HCT116 (cell line): ENCODE measurements at regions not wholly inside any gene's neighbourhood (a gene's known extent, or its start where the extent isn't known, plus 50 kb on each side); places are given as distances from the start of the nearest gene placed in this dataset.

Source experiments
- ATAC-seq: fragments of 200-7000 bp; cut with Tn5 transposase; 2 replicates; pipeline ENCODE4 v1.9.1; 2020; ENCODE audit warnings: mild to moderate bottlenecking, moderate library complexity
- BruUV-seq: library from RNA; stranded (reverse); fragments of 400-500 nt; replicated peaks from 2 replicates; lab custom pipeline; 2021; lab: Mats Ljungman, UMichigan
- CTCF ChIA-PET: fragments of 300-600 bp; sonication (Branson Sonifier 250); formaldehyde crosslinking; loops from one replicate; lab custom pipeline; 2021; ENCODE audit warnings: antibody characterized with exemption; lab: Charles Lee
- POLR2A ChIA-PET: fragments of 300-600, 350-600 bp; sonication (Branson Sonifier 250); formaldehyde crosslinking; loops from one replicate; lab custom pipeline; 2021; ENCODE audit warnings: antibody characterized with exemption; lab: Charles Lee
- RAD21 ChIA-PET, 2 experiments: fragments of 300-600 bp; sonication (Branson Sonifier 250); formaldehyde crosslinking; loops; one replicate each; lab custom pipeline; 2023; ENCODE audit warnings: low total read pairs in 2 of 2; ENCODE audit not compliant: uncharacterized antibody in 2 of 2, unreplicated experiment in 2 of 2, low non-redundant PET in 1 of 2; lab: Charles Lee
- DNase-seq: peaks from one replicate; pipeline ENCODE4 v3.0.0-alpha.2; 2010; ENCODE audit warnings: low read depth, low spot score
- H2AFZ ChIP-seq: fragments of 200-600 bp; shearing (Covaris generic), sonication (generic); 2 replicates; pipeline ENCODE4 v1.6.1; 2017; ENCODE audit warnings: low read depth, mixed run types, mixed read lengths, antibody characterized with exemption, low read length; ENCODE audit not compliant: poor library complexity, severe bottlenecking
- H3K27ac ChIP-seq: 2 replicates; pipeline ENCODE4 v1.5.1; 2012; ENCODE audit warnings: low read depth, low read length
- H3K27me3 ChIP-seq: fragments of 200-600 bp; sonication (generic); 2 replicates; pipeline ENCODE4 v1.6.1; 2016; ENCODE audit warnings: mixed run types, low read length, mixed read lengths; ENCODE audit not compliant: insufficient read depth
- H3K36me3 ChIP-seq, 2 experiments: fragments of 200-500 bp in 1 of 2; fragments of 200-600 bp in 1 of 2; sonication (Bioruptor generic) in 1 of 2; sonication (generic) in 1 of 2; 2 replicates each; pipeline versions ENCODE4 v1.5.1 to v1.6.1; 2014 to 2016; ENCODE audit warnings: low read length in 2 of 2, inconsistent platforms in 1 of 2, mixed read lengths in 1 of 2, mixed run types in 1 of 2; ENCODE audit not compliant: insufficient read depth in 2 of 2, control insufficient read depth in 1 of 2
- H3K4me1 ChIP-seq, 2 experiments: fragments of 200-600 bp in 1 of 2; sonication (generic) in 1 of 2; 2 replicates each; pipeline versions ENCODE4 v1.5.1 to v1.6.1; 2012 to 2017; ENCODE audit warnings: low read length in 2 of 2, inconsistent platforms in 1 of 2, mild to moderate bottlenecking in 1 of 2, mixed read lengths in 1 of 2, mixed run types in 1 of 2, moderate library complexity in 1 of 2; ENCODE audit not compliant: insufficient read depth in 2 of 2, control insufficient read depth in 1 of 2
- H3K4me2 ChIP-seq: fragments of 200-600 bp; sonication (generic); 2 replicates; pipeline ENCODE4 v1.6.1; 2017; ENCODE audit warnings: mixed run types, low read length, mixed read lengths
- H3K4me3 ChIP-seq, 2 experiments: fragments of 200-600 bp in 1 of 2; sonication (generic) in 1 of 2; replicated peaks in 1 of 2; 2 replicates each; pipeline ENCODE4 v1.5.1; 2011 to 2016; ENCODE audit warnings: low read length in 2 of 2, control low read depth in 1 of 2, low read depth in 1 of 2, mild to moderate bottlenecking in 1 of 2, mixed read lengths in 1 of 2, mixed run types in 1 of 2
- H3K79me2 ChIP-seq: fragments of 200-600 bp; sonication (generic); 2 replicates; pipeline ENCODE4 v1.6.1; 2017; ENCODE audit warnings: mild to moderate bottlenecking, mixed run types, low read length, moderate library complexity, mixed read lengths; ENCODE audit not compliant: insufficient read depth
- H3K9ac ChIP-seq: fragments of 200-600 bp; sonication (generic); 2 replicates; pipeline ENCODE4 v1.6.1; 2016; ENCODE audit warnings: low read length, mixed read lengths
- H3K9me2 ChIP-seq: fragments of 200-600 bp; sonication (generic), shearing (Covaris generic); 2 replicates; pipeline ENCODE4 v1.6.1; 2017; ENCODE audit warnings: mixed run types, mild to moderate bottlenecking, moderate library complexity; ENCODE audit not compliant: insufficient read depth
- H3K9me3 ChIP-seq, 2 experiments: fragments of 200-500 bp in 1 of 2; fragments of 200-600 bp in 1 of 2; sonication (Bioruptor generic) in 1 of 2; sonication (generic) in 1 of 2; 2 replicates each; pipeline ENCODE4 v1.6.1; 2014 to 2017; ENCODE audit warnings: low read length in 2 of 2, mixed read lengths in 2 of 2, inconsistent platforms in 1 of 2, low read depth in 1 of 2, mild to moderate bottlenecking in 1 of 2, mixed run types in 1 of 2, moderate library complexity in 1 of 2; ENCODE audit not compliant: control insufficient read depth in 1 of 2, insufficient read depth in 1 of 2
- H4K20me1 ChIP-seq: fragments of 200-600 bp; sonication (generic), shearing (Covaris generic); 2 replicates; pipeline ENCODE4 v1.6.1; 2017; ENCODE audit warnings: mixed run types, mild to moderate bottlenecking, moderate library complexity; ENCODE audit not compliant: insufficient read depth
- ATF3 ChIP-seq: IDR thresholded peaks from 2 replicates; pipeline ENCODE4 v1.6.1; 2012
- CTCF ChIP-seq, 3 experiments: fragments of 200-600 bp in 1 of 3; sonication (generic) in 1 of 3; IDR thresholded peaks in 2 of 3; conservative IDR thresholded peaks in 1 of 3; 2 replicates each; pipeline ENCODE4 v1.5.1; 2012 to 2017; ENCODE audit warnings: low read depth in 2 of 3, low read length in 2 of 3, antibody characterized with exemption in 1 of 3, borderline replicate concordance in 1 of 3, control low read depth in 1 of 3, mild to moderate bottlenecking in 1 of 3, mixed read lengths in 1 of 3, mixed run types in 1 of 3, moderate library complexity in 1 of 3; ENCODE audit not compliant: insufficient read depth in 1 of 3
- EGR1 ChIP-seq: IDR thresholded peaks from 2 replicates; pipeline ENCODE4 v1.6.1; 2012; ENCODE audit warnings: low read depth
- ELF1 ChIP-seq: IDR thresholded peaks from 2 replicates; pipeline ENCODE4 v1.6.1; 2012; ENCODE audit warnings: low read depth, borderline replicate concordance
- JUND ChIP-seq: IDR thresholded peaks from 2 replicates; pipeline ENCODE4 v1.6.1; 2012
- RAD21 ChIP-seq: IDR thresholded peaks from 2 replicates; pipeline ENCODE4 v1.6.1; 2012; ENCODE audit warnings: low read depth, mild to moderate bottlenecking
- REST ChIP-seq: IDR thresholded peaks from 2 replicates; pipeline ENCODE4 v1.6.1; 2012; ENCODE audit warnings: low read depth
- ZBTB33 ChIP-seq: IDR thresholded peaks from 2 replicates; pipeline ENCODE4 v1.6.1; 2011; ENCODE audit warnings: mild to moderate bottlenecking, low read length, moderate library complexity; ENCODE audit not compliant: insufficient replicate concordance; ENCODE audit errors: extremely low read depth
- intact Hi-C: fragments of 100-400 bp; cut with micrococcal nuclease; formaldehyde crosslinking; loops from 2 replicates; pipeline ENCODE4 v1.10.0; 2022

- ChIA-PET RAD21 (no interaction called here), POLR2A (no interaction called here), CTCF (no interaction called here)
- ATAC-seq (no peak), DNase-seq (no peak)
- intact Hi-C loops, result no loop called here
- no peaks in the 10 kb centered on the region for H4K20me1 ChIP-seq
- no peaks in the 10 kb centered on the region for H3K4me1 ChIP-seq
- H3K36me3 ChIP-seq, result no peaks in the 10 kb centered on the region
- no peaks in the 10 kb centered on the region for H3K79me2 ChIP-seq
- no peak overlapping the region for H3K27ac ChIP-seq
- peaks cover 0 to 2% of the 10 kb centered on the region in 2 experiments; a peak in 1 of 4 replicates for H3K9me3 ChIP-seq
- no peaks in the 10 kb centered on the region for H3K9me2 ChIP-seq
- H2AFZ ChIP-seq, result no peak overlapping the region
- H3K27me3 ChIP-seq, result no peaks in the 10 kb centered on the region
- H3K9ac ChIP-seq, result no peak overlapping the region
- no peak overlapping the region for H3K4me3 ChIP-seq
- TF ChIP-seq ZBTB33 (no peak), RAD21 (no peak), EGR1 (no peak), REST (no peak), JUND (no peak), ELF1 (no peak), ATF3 (no peak), CTCF (IDR thresholded peaks at IDR 0.05 in 2 of 3, conservative IDR thresholded peaks at IDR 0.05 in 1 of 3; ENCODE audit: borderline replicate concordance in 1 of 3, insufficient read depth in 1 of 3, low read depth in 2 of 3, low read length in 2 of 3) (no peak)
- no peak overlapping the region for H3K4me2 ChIP-seq
- no TSS peak for BruUV-seq
Measured at GRCh38 chr20:21781446-21782075, 76.1 kb downstream of the PAX1 start.
